ENCODE measurements at regions not wholly inside any gene's neighbourhood (a gene's known extent, or its start where the extent isn't known, plus 50 kb on each side); places are given as distances from the start of the nearest gene placed in this dataset.

DNA sequence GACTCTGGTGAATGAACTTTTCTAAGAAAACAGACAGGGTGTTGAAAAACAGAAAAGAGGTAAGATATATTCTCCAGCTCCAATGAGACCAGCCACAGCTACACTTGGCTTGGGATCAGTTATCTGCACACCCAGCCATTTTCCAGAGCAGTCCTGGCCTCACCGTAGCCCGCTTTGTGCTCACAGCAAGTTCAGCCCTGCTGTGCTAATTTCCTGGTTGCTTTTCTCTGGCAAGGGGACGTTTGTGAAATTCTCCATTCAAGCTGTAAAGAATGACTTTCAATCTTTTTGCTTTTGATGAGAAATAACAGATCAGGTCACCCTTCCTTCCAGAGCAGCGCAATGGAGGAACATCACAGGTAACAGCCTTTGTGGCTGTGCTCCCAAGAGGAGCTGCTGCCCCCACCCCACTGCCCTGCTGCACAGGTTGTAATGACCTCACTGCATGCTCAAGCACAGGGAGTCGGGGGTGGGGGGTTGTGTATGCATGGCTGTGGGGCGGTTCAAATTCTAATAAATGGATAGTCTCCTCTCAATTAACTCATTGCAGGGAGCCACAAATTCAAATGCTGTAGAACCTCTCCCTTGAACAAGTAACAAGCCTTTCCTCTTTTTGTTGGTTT lies 516.6 kb upstream of the NBEA start:
- no peak overlapping the region for H3K4me3 ChIP-seq (ENCODE audit: low read depth, low read length)
- no peak for TF ChIP-seq MYC (IDR thresholded peaks at IDR 0.05; ENCODE audit: low read depth, low read length)
- TF ChIP-seq, protein P1, sequence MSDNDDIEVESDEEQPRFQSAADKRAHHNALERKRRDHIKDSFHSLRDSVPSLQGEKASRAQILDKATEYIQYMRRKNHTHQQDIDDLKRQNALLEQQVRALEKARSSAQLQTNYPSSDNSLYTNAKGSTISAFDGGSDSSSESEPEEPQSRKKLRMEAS (IDR thresholded peaks at IDR 0.05; ENCODE audit: low read depth, low read length), result no peak
- no peak for TF ChIP-seq POLR2A (IDR thresholded peaks at IDR 0.05; ENCODE audit: extremely low read depth, insufficient read length)
- TF ChIP-seq, protein P2, sequence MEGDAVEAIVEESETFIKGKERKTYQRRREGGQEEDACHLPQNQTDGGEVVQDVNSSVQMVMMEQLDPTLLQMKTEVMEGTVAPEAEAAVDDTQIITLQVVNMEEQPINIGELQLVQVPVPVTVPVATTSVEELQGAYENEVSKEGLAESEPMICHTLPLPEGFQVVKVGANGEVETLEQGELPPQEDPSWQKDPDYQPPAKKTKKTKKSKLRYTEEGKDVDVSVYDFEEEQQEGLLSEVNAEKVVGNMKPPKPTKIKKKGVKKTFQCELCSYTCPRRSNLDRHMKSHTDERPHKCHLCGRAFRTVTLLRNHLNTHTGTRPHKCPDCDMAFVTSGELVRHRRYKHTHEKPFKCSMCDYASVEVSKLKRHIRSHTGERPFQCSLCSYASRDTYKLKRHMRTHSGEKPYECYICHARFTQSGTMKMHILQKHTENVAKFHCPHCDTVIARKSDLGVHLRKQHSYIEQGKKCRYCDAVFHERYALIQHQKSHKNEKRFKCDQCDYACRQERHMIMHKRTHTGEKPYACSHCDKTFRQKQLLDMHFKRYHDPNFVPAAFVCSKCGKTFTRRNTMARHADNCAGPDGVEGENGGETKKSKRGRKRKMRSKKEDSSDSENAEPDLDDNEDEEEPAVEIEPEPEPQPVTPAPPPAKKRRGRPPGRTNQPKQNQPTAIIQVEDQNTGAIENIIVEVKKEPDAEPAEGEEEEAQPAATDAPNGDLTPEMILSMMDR (IDR thresholded peaks at IDR 0.05; ENCODE audit: low read depth, low read length), result no peak
- DNase-seq (ENCODE audit: low read depth), result no peak

DNA sequence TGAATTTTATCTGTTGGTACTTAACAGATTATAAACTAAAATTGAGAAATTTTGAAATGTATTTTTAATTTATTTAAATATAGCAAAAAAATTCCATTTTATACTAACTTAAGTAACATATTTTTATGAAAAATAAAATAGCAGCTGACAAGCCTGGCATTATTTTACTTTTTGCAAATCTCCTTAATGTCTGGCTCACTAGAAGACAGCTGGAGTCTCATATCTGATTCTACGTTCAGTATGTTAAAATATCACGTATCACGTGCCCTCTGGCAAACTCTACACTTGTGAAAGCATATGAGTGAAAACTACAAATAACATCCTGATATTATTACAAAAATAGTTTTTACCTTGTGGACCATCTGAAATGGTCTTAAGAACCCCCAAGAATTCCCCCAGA lies 513.2 kb upstream of the NBEA start:
- TF ChIP-seq, protein P2 (IDR thresholded peaks at IDR 0.05; ENCODE audit: low read depth, low read length), result no peak
- TF ChIP-seq POLR2A (IDR thresholded peaks at IDR 0.05; ENCODE audit: extremely low read depth, insufficient read length), result no peak
- DNase-seq (ENCODE audit: low read depth), result no peak
- no peak overlapping the region for H3K4me3 ChIP-seq (ENCODE audit: low read depth, low read length)

DNA sequence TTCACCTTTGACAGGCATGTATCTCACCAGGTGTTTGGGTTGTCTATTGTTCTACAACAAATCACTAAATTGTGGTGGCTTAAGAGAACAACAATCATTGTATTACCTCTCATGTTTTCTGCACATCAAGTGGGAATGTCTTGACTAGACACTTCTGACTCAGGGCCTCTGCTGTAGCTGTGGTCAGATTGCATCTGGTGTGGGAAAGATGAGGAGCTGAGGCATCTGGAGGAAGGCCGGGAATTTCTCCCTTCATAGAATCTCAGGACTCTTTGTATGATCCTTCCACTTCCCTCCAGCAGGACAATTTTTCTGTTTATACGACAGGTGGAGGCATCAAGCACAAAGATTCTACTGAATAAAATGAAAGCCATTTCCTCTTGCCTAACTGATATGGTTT lies 511.8 kb upstream of the NBEA start:
- no peak overlapping the region for H3K4me3 ChIP-seq (ENCODE audit: low read depth, low read length)
- DNase-seq (ENCODE audit: low read depth), result no peak

DNA sequence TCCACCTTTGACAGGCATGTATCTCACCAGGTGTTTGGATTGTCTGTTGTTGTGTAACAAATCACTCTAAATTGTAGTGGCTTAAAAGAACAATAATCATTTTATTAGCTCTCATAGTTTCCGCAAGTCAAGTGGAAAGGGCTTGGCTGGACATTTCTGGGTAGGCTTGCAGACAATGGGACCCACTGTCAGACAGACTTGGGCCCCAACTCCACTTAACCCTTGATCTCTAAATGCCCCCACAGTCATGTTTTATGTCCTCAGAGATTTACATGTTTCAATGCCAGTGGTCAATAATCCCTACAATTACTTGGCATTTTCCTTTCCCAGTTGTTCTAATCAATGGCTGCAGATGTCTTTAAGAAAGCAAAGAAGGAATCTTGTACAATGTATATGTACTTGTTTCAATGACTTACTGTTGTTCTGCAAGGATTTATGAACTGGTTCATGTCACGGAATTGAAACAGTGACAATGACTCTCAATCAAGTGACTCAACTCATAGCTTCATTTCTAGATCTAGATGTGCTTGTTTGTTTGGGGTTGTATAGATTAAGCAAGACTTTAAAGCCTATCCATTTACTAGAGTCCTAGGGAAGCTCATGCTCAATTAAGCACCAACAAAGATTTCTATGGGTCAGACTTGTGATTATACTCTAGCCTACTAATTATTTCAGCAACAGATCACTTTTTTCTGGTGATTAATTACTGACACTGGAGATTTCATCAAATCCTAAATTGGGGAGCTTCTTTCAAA lies 510.1 kb upstream of the NBEA start:
- DNase-seq (ENCODE audit: low read depth), result no peak
- H3K4me3 ChIP-seq (ENCODE audit: low read depth, low read length), result no peak overlapping the region
- TF ChIP-seq POLR2A (IDR thresholded peaks at IDR 0.05; ENCODE audit: extremely low read depth, insufficient read length) (no peak), MYC (IDR thresholded peaks at IDR 0.05; ENCODE audit: low read depth, low read length) (no peak)
- TF ChIP-seq, protein P1 (IDR thresholded peaks at IDR 0.05; ENCODE audit: low read depth, low read length), result no peak
- TF ChIP-seq, protein P2 (IDR thresholded peaks at IDR 0.05; ENCODE audit: low read depth, low read length), result no peak

More for the DNA sequence above, 511.8 kb upstream of the NBEA start:
- no peak for TF ChIP-seq MYC (IDR thresholded peaks at IDR 0.05; ENCODE audit: low read depth, low read length)
- TF ChIP-seq POLR2A (IDR thresholded peaks at IDR 0.05; ENCODE audit: extremely low read depth, insufficient read length), result no peak
- TF ChIP-seq, protein P1 (IDR thresholded peaks at IDR 0.05; ENCODE audit: low read depth, low read length), result no peak
- TF ChIP-seq, protein P2 (IDR thresholded peaks at IDR 0.05; ENCODE audit: low read depth, low read length), result no peak

DNA sequence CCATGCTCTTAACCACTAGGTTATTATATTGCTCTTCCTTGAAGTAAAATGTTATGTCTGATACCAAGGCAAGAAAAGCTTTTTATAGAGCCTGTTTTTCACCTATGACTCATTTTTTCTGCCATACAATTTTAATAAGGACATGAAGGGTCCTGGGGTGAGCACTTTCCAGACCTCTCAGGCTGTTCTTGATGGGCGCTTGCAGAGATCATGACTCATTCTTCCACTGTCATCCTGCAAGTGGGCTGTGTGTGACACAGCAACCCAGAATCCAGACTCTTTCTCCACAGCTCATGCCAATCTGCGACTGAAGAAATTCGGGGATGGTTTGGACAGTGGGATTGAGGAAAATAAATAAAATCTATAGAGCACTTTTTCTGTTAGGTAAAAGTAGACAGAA lies 506.7 kb upstream of the NBEA start:
- H3K4me3 ChIP-seq (ENCODE audit: low read depth, low read length), result no peak overlapping the region
- TF ChIP-seq, protein P2 (IDR thresholded peaks at IDR 0.05; ENCODE audit: low read depth, low read length), result no peak
- TF ChIP-seq, protein P1 (IDR thresholded peaks at IDR 0.05; ENCODE audit: low read depth, low read length), result no peak
- no peak for TF ChIP-seq MYC (IDR thresholded peaks at IDR 0.05; ENCODE audit: low read depth, low read length)
- DNase-seq (ENCODE audit: low read depth), result peak; percentile 12
